Peyer's patch (tissue), 4 donors: ENCODE measurements at regions not wholly inside any gene's neighbourhood (a gene's known extent, or its start where the extent isn't known, plus 50 kb on each side); places are given as distances from the start of the nearest gene placed in this dataset.

Experiments
- CTCF ChIP-seq, 6 experiments: fragments of 450-650 bp in 4 of 6; fragments of 200-600 bp in 2 of 6; sonication (generic) in 1 of 6; IDR thresholded peaks; one replicate each; pipeline ENCODE4 v1.5.1; 2017 to 2019; ENCODE audit warnings: antibody characterized with exemption in 6 of 6, mild to moderate bottlenecking in 3 of 6, moderate library complexity in 1 of 6
- POLR2A ChIP-seq, 2 donors: fragments of 450-650 bp; IDR thresholded peaks; one replicate each; pipeline ENCODE4 v1.5.1; 2017; ENCODE audit warnings: antibody characterized with exemption in 2 of 2, mild to moderate bottlenecking in 2 of 2, moderate library complexity in 2 of 2

- no peak for TF ChIP-seq POLR2A (IDR thresholded peaks at IDR 0.05)
- no peak for TF ChIP-seq CTCF (IDR thresholded peaks at IDR 0.05)
Measured at GRCh38 chr6:92446052-92446451, 973.3 kb downstream of the EPHA7 start.
